MM.1S (cell line): ENCODE measurements at regions not wholly inside any gene's neighbourhood (a gene's known extent, or its start where the extent isn't known, plus 50 kb on each side); places are given as distances from the start of the nearest gene placed in this dataset.

Experiments used
- CTCF ChIP-seq: fragments of 300-600 bp; sonication (generic); IDR thresholded peaks from 2 replicates; pipeline ENCODE4 v1.5.1; 2016; ENCODE audit warnings: antibody characterized with exemption, low read length, mixed read lengths
- EZH2 ChIP-seq: fragments of 300-600 bp; sonication (generic); optimal IDR thresholded peaks from 2 replicates; pipeline ENCODE3; 2017; ENCODE audit warnings: low read depth, mild to moderate bottlenecking, antibody characterized with exemption, low read length, mixed read lengths
- EZH2phosphoT487 ChIP-seq: fragments of 300-600 bp; sonication (generic); IDR thresholded peaks from 2 replicates; pipeline ENCODE4 v1.6.1; 2018; ENCODE audit warnings: antibody characterized with exemption, low read length

GRCh38 chr1:55426619-55427018 is 211.5 kb upstream of the USP24 start:
- TF ChIP-seq CTCF (no peak), EZH2phosphoT487 (no peak), EZH2 (no peak)
